GM21515 (cell line): ENCODE measurements at regions not wholly inside any gene's neighbourhood (a gene's known extent, or its start where the extent isn't known, plus 50 kb on each side); places are given as distances from the start of the nearest gene placed in this dataset.
"Not testable (repeated sequence)": the region's sequence is repeated elsewhere in the genome, so short reads cannot be mapped to it uniquely, and the experiment has no call there.

Source experiments
- ATAC-seq: cut with Tn5 transposase; IDR thresholded peaks from one replicate; pipeline ENCODE4 v1.9.1; 2021; ENCODE audit not compliant: unreplicated experiment

DNA sequence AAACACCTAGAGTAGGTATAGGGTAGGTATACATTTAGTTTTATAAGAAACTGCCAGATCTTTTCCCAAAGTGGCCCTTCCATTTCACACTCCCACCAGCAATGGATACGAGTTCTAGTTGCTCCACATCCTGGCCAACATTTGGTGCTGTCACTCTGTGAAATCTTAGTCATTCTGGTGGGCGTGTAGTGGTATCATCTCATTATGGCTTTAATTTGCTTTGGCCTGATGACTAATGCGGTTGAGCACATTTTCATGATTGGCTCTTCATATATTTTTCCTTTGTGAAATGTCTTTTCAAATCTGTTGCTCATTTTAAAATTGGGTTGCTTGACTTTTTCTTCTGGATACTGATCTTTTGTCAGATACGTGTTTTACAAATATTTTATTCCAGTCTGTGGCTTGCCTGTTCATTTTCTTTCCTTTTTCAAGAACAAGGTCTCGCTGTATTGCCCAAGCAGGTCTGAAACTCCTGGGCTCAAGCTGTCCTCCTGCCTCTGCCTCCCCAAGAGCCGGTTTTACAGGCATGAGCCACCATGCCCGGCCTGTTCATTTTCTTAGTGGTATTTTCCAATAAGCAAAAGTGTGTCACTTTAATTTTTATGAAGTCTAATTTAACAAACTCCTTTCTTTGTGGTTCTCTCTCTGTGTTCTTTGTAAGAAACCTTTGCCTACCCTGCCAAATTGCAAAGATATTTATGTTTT is 192.4 kb downstream of the SEC14L1 start:
- no peak for ATAC-seq

DNA sequence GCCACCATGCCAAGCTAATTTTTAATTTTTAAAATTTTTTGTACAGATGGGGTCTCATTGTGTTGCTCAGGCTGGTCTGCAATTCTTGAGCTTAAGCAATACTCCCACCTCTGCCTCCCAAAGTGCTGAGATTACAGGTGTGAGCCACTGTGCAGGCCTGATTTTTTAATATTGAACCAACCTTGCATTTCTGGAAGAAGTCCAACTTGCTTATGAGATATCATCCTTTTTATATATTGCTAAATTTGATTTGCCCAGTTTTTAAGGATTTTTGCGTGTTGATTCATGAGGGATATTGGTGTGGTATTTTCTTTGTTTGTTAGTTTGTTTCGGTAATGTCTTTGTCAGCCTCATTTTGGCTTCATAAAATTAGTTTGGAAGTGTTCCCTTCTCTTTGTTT is 196.4 kb downstream of the SEC14L1 start:
- ATAC-seq = no peak

DNA sequence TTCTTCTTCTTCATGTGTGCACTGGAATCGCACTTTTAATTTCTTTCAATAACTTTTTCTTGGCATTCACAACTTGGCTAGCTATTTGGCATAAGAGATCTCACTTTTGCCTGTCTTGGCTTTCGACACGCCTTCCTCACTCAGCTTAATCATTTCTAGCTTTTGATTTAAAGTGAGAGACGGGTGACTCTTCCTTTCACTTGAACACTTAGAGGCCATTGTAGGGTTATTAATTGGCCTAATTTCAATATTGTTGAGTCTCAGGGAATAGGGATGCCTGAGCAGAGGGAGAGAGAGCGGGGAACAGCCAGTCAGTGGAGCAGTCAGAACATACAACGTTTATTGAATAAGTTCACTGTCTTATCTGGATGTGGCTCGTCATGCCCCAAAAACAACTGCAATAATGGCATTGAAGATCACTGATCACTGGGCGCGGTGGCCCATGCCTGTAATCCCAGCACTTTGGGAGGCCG is 200.3 kb downstream of the SEC14L1 start:
- ATAC-seq = no peak

DNA sequence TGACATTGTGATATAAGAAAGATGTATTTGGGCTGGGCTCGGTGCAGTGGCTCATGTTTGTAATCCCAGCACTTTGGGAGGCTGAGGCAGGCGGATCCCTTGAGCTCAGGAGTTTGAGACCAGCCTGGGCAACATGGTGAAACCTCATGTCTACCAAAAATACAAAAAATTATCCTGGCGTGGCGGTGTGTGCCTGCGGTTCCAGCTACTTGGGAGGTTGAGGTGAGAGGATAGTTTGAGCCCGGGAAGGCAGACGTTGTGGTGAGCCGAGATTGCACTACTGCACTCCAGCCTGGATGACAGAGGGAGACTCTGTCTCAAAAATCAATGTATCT is 201.9 kb downstream of the SEC14L1 start:
- not testable (repeated sequence) for ATAC-seq

DNA sequence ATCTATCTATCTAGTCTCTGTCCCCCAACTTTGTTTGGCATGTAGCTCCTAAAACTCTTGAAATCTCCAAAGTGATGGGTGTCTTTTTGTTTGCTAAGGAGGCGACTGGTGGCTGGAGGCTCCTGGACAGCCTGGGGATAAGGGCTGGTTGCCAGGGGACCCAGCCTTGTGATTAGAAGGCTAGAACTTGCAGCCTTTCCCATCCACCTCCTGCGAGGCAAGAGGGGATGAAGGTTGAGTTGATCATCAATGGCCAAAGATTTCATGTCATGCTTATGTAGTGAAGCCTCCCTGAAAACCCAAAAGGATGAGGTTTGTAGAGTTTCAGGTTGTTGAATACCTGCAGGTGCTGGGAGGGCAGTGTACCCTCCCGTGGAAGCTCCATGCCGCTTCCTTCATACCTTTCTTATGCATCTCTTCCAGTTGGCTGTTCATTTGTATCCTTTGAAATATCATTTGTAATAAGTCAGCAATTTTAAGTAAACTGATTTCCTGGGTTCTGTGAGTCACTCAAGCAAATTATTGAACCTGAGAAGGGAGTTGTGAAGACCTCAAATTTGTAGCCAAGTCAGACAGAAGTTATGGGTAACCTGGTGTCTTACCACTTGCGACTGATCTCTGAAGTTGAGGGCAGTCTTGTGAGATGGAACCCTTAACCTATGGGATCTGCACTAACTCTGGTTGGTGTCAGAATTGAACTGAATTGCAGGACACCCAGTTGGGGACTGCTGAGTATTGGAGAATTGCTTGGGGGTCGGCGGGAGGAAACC is 202.4 kb downstream of the SEC14L1 start:
- no peak for ATAC-seq

DNA sequence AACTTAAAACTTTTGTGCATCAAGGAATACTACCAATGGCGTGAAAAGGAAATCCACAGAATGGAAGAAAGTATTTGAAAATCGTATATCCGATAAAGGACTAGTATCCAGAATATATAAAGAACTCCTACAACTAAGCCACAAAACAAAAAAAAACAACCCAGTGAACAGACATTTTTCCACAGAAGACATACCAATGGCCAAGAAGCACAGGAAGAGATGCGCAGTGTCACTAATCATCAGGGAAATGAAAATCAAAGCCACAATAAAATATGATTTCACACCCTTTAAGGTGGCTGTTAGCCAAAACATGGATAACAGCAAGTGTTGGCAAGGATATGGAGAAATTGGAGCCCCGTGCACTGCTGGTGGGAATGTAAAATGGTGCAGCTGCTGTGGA is 203.3 kb downstream of the SEC14L1 start:
- ATAC-seq = no peak

DNA sequence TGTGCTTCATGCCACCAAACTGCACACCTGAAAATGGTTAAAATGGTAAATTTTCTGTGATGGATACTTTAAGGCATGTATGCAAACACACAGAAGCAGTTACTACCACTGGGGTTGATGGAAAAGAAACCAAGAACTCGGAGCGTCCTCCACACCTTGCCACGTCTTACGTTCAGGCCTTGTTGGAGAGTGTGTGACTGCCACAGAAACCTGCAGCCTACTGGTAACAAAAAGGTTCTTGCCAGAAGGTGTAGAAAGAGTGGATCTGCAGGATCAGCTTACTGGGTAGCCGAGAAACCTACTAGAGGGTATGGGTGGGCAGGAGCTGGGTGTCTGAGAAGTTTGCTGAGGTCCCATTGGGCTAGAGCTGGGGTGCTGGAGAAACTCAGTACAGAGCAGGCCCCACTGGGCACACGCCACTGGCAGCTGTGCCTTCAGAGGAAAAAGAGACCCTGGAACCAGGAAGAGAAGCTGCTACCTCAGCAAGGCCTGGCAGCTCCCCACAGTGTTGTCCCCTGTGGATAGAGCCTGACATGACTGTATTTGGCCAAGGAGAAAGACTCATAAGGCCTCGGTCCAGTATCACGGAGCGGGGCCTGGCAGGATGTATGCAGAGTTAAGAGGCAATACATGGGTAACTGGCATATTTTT is 204.6 kb downstream of the SEC14L1 start:
- no peak for ATAC-seq

DNA sequence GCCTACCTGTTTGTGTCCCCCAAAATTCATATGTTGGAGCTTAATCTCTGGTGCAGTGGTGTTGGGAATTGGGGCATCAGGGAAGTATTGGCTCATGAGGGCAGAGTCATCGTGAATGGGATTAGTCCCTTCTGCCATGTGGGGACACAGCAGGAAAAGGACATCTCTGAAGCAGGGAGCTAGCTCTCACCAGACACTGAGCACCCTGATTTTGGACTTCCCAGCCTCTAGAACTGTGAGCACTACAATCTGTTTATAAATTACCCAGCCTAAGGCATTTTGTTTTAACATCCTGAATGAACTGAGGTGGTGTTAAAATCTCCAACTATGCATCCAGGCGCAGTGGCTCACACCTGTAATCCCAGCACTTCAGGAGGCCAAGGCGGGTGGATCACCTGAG is 206.0 kb downstream of the SEC14L1 start:
- ATAC-seq = no peak

DNA sequence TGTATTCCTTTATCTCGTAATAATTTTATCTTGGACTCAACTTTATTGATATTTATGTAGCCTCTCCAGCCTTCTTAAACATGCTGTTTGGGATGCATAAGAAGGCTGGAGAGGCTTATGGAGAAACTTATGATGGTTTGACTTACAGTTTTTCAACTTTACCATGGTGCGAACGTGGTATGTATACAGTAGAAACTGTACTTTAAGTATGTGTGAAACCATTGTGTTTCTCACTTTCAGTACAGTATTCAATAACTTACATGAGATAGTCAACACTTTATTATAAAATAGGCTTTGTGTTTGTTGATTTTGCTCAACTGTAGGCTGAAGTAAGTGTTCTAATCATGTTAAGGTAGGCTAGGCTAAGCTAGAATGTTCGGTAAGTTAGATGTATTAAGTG is 206.8 kb downstream of the SEC14L1 start:
- no peak for ATAC-seq

DNA sequence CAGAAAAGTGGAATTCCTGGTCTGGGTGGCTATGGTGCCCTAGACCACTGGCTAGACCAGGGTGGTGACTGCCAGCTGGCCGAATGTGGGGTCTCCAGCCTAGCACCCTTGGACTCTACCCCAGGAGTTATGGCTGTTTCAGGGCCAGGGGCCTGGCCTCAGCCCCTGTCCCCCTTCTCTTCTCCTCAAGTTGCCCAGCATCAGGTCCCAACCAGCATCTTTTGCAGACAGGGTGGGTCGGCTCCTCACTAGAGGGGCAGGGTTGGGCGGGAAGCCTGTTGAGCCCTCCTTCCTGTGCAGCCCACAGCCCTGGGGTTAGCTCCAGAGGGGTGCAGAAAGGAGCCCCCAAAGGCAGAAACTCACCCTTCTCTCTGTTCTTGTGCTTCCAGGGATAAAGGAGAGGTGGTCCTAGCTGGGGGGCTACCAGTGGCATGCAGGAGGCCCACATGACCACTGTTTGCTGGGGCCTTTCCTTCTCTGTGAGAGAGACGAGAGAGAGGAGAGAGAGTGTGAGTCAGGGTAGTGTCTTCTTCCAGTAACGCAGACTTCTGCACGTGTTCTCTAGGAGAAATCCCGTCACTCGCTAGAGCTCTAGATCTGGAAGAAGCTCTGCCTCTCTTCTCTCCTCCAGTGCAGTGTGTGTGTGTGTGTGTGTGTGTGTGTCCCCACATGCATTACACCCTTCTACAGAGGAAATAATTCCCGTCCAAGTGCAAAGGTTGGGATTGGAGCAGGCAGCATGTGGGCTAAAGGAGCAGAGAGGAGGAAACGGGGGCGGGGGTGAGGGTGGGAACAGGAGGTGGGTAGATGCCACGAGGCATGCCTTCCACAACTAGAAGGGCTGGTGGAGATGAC is 209.4 kb downstream of the SEC14L1 start:
- ATAC-seq = no peak

DNA sequence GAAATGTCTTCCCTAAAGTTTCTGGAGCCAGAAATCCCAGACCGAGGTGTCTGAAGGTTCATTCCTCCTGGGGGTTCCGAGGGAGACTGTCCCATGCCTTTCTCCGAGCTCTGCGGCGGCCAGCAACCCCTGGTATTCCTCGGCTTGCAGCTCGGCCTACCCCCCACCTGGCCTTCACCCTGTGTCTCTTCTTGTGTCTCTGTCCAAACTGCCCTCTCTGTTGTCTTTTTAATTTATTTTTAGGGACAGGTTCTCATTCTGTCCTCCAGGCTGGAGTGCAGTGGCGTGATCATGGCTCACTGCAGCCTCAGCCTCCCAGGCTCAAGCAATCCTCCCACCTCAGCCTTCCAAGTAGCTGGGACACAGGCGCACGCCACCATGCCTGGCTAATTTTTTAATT is 211.7 kb downstream of the SEC14L1 start:
- ATAC-seq = no peak

DNA sequence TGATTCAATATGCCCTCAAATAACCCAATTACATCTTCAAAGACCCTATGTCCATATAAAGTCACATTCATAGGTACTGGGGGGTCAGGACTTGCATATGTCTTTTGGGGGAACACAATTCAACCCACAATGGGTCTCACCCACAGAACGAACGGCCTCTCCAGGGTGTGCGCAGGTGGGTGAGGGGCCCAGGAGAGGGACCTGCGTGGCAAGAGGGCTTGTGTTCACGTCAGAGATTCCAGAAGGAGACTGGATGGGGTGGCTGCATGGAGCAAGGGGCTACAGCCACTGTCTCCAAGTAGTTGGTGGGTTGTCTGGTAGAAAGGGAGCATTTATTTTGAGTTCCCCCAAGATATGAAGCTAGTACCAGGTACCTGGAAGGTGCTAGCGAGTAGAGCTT is 212.2 kb downstream of the SEC14L1 start:
- ATAC-seq = no peak

DNA sequence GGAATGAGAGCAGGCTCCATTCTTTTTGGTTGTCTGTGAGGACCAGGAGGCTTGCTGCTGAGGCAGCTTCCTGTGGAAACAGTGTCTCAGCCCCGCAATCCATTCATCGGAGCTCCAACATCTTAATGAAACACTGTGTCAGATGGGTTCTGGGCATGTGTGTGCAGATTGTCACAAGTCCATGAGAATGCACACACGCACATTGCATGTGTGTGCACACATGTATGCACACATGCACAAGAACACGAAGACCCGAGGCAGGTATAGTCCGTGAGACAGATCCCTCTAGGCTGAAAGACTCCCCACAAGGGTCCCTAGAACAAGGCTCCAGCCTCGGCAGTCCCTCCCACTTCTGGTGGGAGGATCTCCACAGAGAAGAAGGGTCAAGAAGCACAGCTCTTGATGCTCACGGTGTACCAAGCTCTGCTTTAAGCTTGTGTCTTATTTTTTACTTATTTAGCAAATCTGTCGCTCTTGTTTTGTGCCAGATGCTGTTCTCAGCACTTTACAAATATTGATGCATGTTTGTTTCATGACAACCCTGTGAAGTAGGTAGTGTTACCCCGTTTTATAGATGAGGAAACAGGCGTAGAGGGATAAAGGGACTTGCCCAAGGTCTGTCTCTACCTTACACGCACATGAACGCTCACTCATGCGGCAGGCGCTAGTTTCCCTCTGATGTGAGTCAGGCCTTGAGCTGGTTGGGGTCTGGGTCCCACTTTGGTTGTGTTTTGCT is 213.1 kb downstream of the SEC14L1 start:
- ATAC-seq = no peak

DNA sequence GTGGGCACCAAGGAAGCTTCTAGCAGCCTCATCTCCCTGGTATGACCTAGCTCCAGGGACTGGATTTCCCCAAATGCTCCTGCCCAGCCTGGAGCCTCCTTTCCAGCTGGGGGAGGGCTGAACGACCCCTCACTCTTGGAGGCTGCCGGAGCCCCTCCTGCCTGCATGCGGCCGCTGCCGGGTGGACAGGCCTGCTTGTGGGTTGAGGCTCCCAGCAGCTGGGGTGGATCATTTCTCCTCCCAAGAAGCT is 213.6 kb downstream of the SEC14L1 start:
- no peak for ATAC-seq

DNA sequence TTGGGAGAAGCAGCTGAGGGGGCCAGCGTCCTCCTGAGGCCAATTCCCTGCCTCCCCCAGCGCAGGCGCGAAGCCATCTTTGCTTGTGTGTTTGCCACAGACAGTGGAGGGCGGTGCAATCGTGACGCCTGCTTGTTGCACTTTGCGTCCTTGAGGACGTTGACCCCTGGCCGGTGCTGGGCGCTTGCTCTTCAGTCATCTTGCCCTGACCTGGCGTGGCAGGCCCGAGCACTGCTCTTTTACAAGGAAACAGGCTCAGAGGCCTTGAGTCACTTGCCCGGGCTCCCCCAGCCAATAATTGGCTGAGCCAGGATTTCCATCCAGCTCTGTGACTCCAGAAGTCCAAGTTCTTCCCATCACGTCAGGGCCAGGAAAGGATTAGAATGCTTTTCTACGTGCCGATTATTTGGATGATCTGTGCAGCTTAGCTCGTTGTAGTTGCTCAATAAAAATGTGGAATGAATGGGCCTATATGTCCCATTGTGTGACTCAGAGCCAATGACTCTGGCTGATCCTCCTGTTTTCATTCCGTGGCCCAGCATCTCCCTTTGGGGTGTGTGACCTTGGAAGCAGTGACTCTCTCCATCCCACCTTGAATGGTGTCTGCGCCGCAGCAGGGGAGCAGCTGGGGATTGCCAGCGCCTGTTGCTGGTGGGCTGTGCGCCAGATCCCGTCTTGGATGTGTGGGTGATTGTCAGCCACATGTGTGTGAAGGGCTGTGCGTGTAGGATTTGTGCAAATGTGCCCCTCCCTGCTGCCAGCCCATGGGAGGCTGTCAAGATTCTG is 214.1 kb downstream of the SEC14L1 start:
- no peak for ATAC-seq

DNA sequence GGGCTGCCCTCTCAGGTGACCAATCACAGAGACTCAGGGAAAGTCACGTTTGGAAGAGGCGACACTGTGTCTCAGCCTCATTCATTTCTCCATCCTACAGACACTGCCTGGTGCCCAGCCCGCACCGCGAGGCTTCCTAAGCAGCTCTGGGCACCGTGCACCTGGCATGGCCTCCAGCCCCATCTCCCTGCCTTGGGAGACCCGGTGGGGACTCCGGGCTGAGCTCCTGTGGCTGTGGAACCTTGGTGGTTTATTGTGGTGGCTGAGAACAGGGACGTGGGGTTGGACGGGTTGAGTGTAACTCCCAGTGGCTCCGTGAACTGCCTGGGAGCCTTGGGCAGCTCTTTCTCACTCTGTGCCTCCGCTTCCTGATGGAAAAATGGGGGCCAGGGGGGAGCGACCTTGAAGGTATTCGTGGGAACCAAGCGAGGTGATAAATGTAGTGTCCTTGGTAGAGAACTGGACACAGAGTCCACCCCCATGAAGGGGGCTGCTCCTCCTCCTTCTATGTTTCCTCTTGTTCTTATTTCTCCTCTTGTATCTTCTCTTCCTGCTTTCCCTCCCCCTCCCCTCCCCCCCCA is 215.4 kb downstream of the SEC14L1 start:
- ATAC-seq = no peak

DNA sequence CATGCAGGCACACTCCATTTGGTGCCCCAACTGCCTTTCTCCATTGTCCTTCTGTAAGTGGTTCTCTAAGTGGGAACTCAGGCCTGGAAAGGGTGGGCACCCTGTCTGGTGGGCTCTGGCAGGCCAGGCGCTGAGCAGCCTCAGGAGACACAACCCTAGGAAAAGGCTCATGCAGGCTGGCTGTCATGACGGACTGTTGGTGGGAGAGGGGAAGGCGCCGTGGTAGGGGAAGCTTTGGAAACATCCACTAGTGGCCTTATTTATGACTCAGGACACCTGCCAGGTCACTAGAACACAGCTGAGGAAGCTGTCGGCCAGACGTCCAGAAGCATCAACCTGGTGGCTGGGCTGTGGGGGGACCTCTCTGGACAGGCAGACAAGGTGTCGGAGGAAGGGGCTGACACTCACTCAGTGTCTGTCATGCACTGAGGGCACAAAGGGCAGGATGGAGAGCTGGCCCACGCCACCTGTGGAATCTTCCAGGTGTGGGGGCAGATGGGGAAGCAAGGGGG is 216.0 kb downstream of the SEC14L1 start:
- ATAC-seq = no peak

DNA sequence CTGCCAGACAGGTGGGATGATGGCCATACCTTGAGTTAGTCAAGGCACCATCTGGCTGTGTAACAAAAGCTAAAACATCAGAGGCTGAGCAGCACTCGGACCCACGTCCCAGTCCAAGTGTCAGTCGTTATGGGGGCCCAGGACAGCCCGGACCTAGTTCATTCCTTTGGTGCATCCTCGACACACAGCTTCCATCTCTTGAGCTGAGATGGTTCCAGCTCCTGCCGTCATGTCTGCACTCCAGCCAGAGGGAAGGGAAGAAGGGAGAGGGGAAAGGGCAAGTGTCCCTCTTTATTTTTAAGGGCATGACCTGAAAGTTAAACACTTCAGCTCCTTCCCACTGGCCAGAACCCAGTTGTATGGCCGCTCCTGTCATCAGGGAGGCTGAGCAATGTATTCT is 218.0 kb downstream of the SEC14L1 start:
- ATAC-seq = no peak

DNA sequence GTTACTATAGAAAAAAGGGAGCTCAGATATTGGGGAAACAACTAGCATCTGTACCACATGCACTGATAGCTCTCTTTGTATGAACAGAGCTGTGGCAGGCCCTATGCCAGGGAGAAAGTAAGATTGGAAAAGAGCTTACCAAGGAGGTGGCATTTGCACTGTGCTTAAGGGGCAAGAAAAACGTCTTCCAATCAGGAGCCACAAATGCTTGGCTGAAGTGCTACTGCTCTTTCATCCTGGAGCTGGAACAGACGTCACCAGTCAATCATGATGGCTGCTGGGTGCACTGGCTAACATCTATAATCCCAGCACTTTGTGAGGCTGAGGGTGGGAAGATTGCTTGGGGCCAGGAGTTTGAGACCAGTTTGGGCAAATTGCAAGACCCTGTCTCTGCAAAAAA is 218.5 kb downstream of the SEC14L1 start:
- no peak for ATAC-seq
